Loucy (cell line): ENCODE measurements at regions not wholly inside any gene's neighbourhood (a gene's known extent, or its start where the extent isn't known, plus 50 kb on each side); places are given as distances from the start of the nearest gene placed in this dataset.

Source experiments
- CTCF ChIP-seq: fragments of 200-600 bp; sonication (generic); conservative IDR thresholded peaks from 2 replicates; pipeline ENCODE4 v1.5.1; 2014; ENCODE audit warnings: mild to moderate bottlenecking, antibody characterized with exemption, low read length
- EZH2phosphoT487 ChIP-seq: fragments of 200-600 bp; IDR thresholded peaks from 2 replicates; pipeline ENCODE4 v1.6.1; 2018; ENCODE audit warnings: antibody characterized with exemption, mild to moderate bottlenecking, moderate library complexity, borderline replicate concordance

GRCh38 chr14:80325688-80326087 is 114.4 kb upstream of the DIO2 start:
- TF ChIP-seq CTCF (no peak), EZH2phosphoT487 (no peak)
